NCI-H460 (cell line): ENCODE measurements at regions not wholly inside any gene's neighbourhood (a gene's known extent, or its start where the extent isn't known, plus 50 kb on each side); places are given as distances from the start of the nearest gene placed in this dataset.
"Not testable (repeated sequence)": the region's sequence is repeated elsewhere in the genome, so short reads cannot be mapped to it uniquely, and the experiment has no call there.

Experiments
- DNase-seq: peaks from one replicate; pipeline ENCODE4 v3.0.0-alpha.2; 2016; ENCODE audit warnings: low read depth; ENCODE audit errors: extremely low read depth

GRCh38 chr11:129503646-129504045 lies 128.0 kb downstream of the BARX2 start:
- no peak for DNase-seq

DNA sequence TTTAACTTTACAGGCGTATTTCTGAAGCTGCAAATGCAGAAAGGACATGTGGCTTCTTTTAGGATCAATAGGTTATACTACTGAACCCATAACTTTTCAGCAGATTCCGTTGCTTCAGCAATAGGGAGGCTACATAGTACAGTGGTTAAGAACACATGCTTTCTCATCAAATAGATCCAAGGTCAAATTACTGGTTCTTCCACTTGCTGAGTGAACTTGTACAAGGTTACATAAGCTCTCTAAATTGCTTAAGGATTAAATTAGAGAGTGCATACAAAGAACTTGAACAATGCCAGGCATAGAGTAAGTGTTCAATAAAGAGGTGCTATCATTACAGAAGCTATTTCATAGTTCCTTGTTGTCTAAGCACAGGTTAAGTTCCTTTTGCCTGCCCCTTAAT lies 129.6 kb downstream of the BARX2 start:
- no peak for DNase-seq

- DNase-seq, result no peak
These were observed 132.5 kb downstream of the BARX2 start for GRCh38 chr11:129508163-129508562.

DNA sequence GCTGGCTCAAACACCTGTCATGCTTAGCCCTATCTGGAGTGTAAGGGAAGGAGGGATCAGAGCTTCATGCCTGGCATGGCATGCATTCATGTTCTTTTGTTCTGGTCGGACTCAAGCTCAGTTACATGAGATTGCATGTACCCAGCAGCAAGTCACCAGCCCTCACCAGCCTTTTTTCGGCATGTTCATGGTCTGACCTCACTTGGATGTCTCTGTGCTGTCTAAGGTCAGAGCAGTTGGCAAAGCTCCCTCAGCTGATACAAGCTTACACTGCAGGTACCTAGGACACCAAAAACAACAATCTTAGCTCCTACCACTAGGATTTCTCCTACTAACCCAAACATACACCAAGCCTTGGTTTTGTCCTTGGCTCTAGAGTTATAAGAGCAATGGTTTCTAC lies 152.6 kb downstream of the BARX2 start:
- no peak for DNase-seq

GRCh38 chr11:129530154-129530895 lies 154.7 kb downstream of the BARX2 start:
- no peak for DNase-seq

- DNase-seq, result no peak
These were observed 157.7 kb downstream of the BARX2 start for GRCh38 chr11:129533395-129533794.

DNA sequence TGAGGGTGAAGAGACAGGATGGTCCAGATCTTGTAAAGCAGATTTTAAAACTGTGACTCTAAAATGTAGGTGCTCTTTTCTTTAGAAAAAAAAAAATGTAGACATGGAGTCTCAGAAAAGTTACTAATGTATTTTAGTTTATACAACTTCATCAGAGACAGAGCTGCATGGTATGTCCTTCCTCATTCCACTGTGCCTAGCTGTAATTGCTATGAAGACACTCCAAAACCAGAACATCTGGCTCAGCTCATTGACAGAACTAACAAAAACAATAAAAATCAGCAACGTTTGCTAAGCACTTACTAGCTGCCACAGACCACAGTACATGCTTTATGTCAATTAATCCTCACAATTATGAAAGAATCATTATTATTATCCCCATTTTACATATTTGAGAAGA lies 160.7 kb downstream of the BARX2 start:
- no peak for DNase-seq

DNA sequence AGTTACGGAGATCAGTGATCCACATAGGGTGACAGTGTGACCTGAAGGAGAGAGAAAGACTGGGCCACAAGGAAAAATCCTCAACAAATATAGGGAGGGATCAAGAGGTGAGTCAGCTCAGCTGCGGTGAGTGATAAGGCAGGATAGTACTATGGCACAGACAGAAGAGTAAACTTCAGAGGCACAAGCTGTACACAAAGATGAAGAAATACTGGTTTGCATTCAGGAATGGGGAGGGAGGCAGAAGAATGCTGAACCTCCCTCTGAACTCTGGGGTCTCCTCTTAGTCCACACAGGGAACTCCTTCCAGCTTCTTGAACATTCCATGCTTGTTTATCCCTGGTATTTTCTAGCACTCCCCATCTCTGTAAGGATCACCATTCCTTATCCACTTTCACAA lies 162.7 kb downstream of the BARX2 start:
- no peak for DNase-seq

DNA sequence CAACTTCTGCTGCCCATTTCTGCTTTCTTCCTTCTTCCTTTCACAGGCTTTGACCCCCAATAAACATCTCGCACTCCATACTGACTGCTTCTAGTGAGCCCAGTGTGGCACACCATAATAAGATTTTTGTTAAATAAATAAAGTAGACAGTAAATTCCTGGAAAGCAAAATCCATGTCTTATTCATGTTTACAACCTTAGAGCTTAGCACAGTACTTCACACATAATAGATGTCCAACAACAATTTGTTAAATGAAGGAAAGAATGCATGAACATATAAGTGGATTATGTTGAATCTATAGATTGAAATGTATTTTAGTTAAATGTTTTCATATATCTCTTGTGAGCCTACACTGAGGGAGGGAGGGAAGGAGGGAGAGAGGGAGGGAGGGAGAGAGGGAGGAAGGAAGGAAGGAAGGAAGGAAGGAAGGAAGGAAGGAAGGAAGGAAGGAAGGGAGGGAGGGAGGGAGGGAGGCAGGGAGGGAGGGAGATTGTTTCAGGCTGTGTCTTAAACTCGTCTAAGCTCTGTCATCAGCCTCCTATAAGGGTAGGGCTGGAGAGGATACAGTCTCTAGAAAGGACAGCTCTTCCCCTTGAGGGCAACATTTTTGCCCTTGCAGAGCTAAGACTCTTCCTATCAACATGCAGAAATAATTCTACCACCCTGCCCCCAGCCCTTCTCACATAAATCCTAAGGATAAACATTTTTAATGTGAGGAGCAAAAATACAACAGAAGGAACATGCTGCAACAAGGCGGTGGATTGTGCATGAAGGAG lies 168.1 kb downstream of the BARX2 start:
- DNase-seq, result no peak

DNA sequence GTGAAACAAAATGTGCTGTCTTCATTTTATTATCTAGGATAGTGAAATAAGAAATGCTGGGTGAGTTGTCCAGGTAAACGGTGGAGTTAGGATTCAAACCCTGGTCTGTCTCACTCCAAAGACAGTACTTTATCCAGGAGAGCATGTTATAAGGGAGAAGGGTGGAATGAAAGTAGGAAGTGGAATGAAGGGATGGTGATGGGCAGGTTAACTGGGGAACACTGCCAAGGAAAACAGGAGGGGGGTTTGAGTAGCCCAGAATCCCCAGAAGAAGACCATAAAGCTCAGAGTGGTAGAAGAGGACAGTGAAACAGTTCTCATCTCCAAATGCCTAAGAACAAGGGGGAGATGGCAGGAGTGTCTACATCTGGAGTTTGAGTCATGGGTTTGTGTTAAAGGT lies 169.0 kb downstream of the BARX2 start:
- no peak for DNase-seq

DNA sequence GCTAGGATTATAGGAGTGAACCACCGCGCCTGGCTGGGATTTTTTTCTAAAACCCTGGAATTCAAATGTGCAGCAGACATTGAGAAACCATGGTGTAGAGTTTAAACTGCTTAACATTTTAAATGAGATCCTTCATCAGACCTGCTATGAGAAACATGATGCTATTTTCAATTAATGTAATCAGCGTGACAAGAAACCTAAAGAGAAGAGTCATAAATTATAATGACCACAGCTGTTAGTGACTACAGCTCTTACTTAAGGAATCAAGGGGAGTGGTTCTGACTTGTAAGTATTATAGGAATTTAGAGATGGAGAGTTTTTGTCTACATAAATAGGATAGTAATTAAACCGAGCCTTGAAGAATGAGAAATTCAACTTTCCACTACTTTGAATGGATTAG lies 170.6 kb downstream of the BARX2 start:
- DNase-seq, result no peak

DNA sequence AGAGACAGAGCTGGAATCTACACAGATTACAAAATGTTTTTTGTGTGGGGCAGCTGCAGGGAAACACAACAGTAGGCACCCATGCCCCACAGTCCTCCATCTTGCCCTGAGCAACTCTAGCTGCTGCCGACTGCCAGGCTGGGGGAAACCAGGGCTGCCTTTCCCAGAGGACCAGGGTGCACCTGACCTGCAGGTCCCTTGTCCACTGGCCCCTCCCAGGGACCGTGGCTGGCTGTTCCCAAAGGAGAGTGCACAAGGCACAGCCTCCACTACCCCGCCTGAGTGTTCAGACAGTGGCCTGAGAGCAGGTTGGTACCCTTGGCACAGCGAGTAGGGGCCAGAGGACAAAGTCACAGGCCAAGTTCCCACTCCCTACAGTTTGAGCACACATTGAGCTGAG lies 181.8 kb downstream of the BARX2 start:
- no peak for DNase-seq

- DNase-seq, result no peak
These were observed 193.4 kb downstream of the BARX2 start for GRCh38 chr11:129569007-129569406.

DNA sequence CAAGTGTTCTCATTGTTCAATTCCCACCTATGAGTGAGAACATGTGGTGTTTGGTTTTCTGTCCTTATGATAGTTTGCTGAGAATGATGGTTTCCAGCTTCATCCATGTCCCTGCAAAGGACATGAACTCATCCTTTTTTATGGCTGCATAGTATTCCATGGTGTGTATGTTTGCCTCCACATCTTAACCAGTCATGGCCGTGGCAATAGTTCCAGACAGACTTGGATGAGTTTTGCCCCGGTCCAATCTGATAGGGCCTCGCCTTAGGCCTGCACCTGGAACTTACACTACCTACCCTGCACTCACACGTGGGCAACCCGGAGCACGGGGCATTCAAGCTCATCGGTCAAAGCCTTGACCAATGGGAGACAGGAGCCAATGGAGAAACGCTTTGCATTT lies 197.0 kb downstream of the BARX2 start:
- not testable (repeated sequence) for DNase-seq

- DNase-seq, result no peak
These were observed 197.5 kb downstream of the BARX2 start for GRCh38 chr11:129573161-129573560.

DNA sequence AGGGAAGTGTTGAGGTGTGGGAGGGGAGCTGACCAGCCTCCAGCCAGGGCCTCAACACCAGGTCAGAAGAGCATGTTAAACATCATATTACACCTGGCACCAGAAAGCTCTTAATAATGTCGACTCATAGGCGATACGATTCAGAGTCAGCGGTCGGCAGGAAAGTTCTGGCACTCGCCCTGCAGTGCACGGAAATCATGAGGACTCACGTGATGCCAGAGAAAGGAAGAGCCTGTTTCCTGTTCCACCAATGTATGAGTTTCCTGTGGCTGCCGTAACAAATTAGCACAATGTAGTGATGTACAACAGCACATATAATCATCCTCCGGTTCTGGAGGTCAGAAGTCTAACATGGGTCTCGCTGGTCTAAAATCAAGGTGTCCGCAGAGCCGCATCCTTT lies 198.8 kb downstream of the BARX2 start:
- DNase-seq, result no peak

DNA sequence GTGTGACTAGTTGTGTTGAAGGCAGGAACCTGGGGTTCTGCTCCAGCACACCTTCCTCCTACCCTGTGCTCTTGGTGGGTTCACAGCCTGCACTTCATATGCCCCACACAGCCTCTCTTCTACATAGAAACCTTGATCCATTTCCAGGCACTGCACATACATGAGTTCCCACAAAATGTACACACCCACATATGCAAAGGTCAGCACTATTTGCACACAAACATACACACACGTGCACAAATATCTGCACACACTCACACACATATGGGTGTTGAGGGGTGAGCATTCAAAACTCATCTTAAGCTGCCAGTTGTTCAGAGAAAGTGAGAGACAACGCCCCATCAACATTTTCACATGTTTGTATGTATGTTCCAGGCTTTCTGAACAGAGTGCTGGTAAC lies 201.0 kb downstream of the BARX2 start:
- DNase-seq, result no peak

GRCh38 chr11:129578006-129578405 lies 202.4 kb downstream of the BARX2 start:
- DNase-seq, result no peak

- no peak for DNase-seq
These were observed 204.6 kb downstream of the BARX2 start for GRCh38 chr11:129580278-129580677.

- no peak for DNase-seq
These were observed 208.7 kb downstream of the BARX2 start for GRCh38 chr11:129584316-129584715.

DNA sequence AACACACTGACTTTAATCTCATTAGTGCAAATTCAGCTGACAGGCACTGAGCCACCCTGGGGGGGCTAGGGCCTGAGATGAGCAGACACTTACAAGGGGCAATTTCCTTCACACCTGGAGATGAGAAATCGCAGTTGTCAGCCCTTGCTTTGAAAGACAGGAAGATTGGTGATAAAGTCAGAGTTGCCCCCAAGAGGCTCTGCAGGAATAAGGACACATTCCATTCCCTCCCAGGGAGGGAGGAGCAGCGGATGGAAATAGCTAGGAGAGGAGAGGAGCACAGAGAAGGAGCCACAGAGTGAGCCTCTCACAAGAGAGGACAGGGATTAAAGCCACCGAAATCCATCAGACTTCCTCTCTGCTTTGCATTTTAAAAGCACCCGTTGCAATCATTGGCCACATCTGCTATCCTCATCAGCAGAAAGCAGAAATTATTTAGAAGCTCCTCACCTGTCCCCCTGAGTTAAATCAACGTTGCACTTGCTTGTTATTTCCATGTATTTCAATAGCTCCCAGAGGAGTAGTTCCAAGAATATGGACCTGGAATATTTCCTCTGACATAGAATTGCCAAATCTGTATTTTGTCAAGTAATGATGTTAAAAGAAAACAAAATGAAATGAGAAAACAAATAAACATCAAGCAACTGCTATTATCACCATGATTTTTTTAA lies 213.7 kb downstream of the BARX2 start:
- DNase-seq, result no peak
